GM18861 (cell line): ENCODE measurements at regions not wholly inside any gene's neighbourhood (a gene's known extent, or its start where the extent isn't known, plus 50 kb on each side); places are given as distances from the start of the nearest gene placed in this dataset.
"Not testable (repeated sequence)": the region's sequence is repeated elsewhere in the genome, so short reads cannot be mapped to it uniquely, and the experiment has no call there.

Experiments
- ATAC-seq: cut with Tn5 transposase; IDR thresholded peaks from one replicate; pipeline ENCODE4 v1.9.1; 2021; ENCODE audit not compliant: unreplicated experiment

DNA sequence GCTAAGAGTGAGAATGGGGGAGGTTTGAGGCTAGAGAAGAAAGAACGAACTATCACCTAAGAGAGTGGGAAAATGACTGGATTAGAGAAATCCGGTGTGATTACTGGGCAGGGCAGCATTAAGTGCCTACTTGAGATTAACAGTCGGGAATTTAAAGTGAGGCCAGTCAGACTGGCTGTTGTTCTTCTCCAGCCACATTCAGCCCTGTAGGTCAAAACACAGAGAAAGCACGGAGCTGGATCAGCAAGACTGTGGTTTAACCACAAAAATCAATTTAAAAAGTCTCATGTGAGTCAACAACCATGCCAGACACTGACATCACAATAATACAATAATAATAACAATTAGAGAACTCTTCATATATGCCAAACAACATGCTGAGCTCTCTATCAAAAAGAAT, 301.9 kb upstream of the SGK1 start:
- no peak for ATAC-seq

DNA sequence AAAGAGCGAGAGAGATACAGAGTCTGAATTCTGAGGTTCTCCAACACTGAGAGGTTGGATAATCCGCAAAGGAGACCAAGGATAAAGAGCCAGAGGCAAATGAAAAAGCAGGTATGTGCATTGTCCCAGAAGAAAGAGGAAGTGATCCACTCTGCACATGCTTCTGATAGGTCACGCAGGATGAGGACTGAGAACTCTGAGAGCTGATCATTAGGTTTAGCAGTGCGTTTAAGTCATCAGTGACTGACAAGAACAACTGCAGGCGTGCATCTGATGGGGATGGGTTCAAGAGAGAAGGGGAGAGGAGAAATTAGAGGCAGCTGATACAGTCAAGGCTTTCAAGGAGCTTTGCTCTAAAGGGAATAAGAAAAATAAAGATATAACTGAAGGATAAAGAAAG, 301.2 kb upstream of the SGK1 start:
- no peak for ATAC-seq

DNA sequence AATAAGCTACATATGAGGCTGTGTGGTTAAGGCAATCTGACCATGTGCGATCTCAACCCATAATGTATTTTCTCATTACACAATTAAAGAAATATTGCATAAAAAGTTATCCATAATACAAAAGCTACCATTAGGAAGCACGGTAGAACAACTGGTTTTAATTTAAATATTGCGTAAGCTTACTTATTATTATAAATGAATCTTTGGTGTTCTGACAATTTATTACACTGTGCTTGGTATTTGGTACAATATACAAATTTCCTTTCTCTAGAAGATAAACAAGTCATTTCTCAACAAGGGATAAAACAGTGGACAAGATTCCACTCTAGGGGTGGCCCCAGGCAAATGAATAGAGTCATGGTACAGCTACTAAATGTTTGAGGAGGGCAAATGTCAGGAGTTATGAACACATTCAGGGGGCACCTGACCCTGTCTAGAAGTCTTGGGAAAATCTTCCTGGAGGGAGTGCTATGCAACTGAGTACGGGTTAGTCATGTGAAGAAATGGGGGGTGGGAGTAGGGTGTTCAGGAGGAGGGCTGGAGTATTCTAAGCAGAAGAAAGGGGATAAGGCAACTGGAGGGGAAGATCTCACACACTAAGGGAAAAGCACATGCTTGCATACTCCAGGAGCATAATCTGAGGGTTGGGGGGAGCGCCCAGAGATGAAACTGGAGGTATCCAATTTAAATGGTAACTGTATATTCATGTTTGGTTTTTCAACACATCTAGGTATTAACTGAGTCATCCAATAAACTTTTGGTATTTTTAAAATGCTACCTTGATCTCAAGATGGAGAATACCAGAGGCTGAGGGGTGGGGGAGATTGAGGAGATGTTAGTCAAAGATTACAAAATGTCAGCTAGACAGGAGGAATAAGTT, 296.9 kb upstream of the SGK1 start:
- ATAC-seq: no peak

DNA sequence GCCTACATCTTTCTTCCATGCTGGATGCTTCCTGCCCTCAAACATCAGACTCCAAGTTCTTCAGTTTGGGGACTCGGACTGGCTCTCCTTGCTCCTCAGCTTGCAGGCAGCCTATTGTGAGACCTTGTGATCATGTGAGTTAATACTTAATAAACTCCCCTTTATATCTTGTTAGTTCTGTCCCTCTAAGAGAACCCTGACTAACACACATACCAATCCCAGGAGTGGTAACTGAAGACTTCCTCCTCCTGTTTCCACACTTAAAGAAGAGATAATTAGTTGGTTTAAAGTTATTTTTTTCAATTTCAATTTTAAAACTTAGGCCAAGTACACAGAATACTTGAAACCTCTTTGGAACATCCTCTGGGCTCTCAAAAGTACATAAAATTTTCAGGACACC, 294.2 kb upstream of the SGK1 start:
- not testable (repeated sequence) for ATAC-seq

DNA sequence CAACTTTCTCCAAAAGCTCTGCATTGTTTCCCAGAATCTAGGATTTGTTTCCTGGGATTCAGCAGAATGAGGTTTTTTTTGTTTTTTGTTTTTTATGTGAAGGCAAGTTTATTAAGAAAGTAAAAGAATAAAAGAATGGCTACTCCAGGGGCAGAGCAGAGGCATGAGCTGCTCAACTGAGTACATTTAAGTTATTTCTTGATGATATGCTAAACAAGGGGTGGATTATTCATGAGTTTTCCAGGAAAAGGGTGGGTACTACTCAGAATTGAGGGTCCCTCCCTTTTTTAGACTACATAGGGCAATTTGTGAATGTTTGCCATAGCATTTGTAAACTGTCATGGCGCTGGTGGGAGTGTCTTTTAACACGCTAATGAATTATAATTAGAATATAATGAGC, 292.5 kb upstream of the SGK1 start:
- ATAC-seq: no peak

GRCh38 chr6:134609716-134610261, 291.9 kb upstream of the SGK1 start:
- no peak for ATAC-seq

DNA sequence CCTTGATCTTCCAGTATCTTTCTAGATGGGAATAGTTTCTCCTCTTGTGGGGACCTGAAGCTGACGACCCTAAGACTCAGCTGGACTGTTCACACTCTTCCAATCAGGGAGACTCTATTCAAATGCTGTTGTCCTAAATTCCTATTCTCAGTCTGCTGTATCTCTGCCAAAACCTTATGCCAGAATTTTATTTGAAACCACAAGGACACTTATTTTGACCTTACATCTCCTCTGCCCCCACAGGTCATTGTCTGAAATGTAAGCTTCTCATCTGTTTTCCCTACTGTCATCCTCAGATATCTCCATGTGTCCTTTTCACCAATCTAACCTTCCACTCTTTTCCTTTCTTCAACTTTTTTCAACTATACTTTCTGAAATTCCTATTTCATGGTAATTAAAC, 289.5 kb upstream of the SGK1 start:
- no peak for ATAC-seq

GRCh38 chr6:134605034-134605433, 287.1 kb upstream of the SGK1 start:
- ATAC-seq: no peak

DNA sequence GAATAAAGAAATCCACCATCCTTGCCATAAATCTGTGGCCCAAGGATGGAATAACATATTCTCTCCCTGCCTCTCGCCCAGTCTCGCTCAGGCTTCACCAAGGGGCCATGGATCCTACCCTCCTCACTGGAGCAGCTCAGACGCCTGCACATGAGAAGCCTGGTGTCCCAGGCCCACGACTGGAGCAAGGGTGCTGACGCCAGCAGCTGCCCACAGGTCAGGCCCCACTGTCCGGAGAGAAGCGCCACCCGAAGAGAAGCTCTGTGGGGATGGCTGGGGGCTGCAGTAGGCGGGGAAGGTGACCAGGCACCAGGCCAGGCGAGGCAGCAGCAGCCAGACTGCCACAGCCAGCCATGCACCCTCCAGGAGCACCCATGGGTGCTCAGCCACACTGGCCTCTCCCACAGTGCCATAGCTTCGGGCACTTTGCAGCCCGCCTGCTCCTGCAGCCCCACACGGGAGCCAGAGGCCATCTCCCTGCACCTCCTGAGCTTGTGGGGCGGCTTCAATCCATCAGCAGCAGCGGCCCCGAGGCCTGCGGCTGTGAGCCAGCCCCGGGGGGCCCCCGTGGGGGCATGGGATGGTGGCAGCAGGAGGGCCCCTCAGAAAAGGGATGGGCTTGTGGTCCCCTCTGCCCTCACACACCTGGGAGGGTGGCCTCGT, 286.2 kb upstream of the SGK1 start:
- no peak for ATAC-seq

- no peak for ATAC-seq
Observed at GRCh38 chr6:134603561-134603960, 285.6 kb upstream of the SGK1 start.

GRCh38 chr6:134602123-134602522, 284.2 kb upstream of the SGK1 start:
- no peak for ATAC-seq

DNA sequence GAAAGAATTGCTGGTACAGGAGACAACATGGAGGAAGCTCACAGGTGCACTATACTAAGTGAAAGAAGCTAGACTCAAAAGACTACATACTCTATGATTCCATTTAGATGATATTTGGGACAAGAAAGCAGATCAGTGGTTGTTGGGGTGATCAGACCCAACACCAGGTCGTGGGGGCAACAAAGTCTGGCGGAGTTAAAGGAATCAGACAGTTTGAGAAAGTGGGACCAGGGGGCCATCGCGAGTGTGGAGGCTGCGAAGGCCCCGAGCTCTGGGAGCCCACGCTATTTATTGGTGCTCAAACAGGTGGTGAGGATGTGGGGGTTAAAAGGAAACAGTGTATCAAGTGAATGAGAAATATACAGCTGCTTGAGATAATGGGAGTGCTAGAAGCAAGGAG, 282.8 kb upstream of the SGK1 start:
- ATAC-seq: no peak

GRCh38 chr6:134599079-134599478, 281.2 kb upstream of the SGK1 start:
- no peak for ATAC-seq

DNA sequence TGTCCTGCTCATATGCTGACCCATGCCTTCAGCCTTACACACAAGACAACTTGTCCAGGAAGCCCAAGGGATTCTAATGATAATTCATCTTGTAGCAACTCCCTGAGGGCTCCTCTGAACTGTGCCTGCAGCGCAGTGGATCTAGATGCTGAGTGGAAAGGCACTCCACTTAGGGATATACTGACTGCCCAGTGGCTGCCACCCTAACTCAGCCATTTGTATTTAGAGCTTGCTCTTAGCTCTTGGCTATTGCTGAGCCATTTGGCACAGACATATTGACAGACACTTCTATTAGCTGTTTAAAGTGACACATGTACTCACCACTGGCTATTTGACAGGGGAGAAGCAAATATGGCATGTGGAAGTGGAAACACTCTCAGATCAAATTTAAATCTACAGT, 278.3 kb upstream of the SGK1 start:
- ATAC-seq: no peak

DNA sequence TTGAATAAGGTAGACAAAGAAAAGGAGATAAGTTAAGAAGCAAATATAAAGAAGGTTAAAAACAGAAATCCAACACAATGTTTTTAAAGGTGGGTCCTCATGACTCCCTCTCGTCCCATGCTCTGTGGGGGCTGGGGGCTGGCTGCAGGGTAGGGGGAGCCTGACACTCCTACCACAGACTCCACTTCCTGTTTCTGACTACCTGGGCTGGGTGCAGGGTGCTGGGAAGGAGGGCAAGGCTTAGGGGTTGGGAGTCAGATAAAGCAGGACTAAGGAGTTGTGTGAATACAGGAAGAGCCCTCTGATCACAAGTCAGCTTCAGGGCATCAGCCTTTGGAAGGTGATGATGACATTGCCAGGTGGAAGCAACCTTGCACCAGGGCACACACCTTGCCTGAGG, 277.0 kb upstream of the SGK1 start:
- ATAC-seq: no peak

GRCh38 chr6:134593887-134594286, 276.0 kb upstream of the SGK1 start:
- ATAC-seq: no peak

- no peak for ATAC-seq
Observed at GRCh38 chr6:134593442-134593841, 275.5 kb upstream of the SGK1 start.

DNA sequence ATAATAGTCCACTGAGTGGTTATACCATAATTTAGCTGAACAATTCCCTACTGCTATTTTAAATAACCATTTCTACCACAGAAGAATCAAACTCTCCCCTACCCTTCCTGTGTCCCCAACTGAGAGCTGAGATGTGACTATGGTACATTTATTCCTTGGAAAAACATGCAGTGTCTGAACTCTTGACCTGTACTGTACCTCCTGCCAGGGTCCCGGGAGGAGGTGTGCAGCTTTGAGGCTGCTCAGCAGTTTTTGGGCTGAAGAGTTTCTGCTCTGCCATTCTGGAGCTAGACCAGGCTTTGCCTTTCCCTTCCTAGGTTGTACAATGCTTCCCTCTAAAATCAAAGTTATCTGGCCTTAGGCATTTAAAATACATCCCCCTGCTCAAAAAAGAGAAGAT, 275.1 kb upstream of the SGK1 start:
- ATAC-seq: no peak

DNA sequence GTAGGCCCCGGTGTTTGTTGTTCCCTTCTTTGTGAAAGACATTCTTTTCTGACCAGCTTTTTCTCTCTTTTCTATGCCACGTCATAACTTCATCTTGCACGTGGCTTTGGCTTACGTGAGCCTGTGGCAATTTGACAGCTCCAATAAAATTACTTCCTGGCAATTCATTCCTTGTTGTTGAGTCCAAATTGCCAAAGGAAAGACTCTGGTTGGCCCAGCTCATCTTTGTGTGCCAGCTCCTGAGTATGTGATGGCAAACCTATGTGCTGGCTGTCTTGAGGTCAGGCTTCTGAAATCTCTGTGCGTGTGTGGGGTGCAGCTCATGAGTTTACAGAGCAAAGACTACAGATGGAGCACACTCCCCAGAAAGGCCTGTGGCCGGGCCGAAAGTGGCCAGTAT, 272.5 kb upstream of the SGK1 start:
- no peak for ATAC-seq

- no peak for ATAC-seq
Observed at GRCh38 chr6:134590004-134590403, 272.1 kb upstream of the SGK1 start.

DNA sequence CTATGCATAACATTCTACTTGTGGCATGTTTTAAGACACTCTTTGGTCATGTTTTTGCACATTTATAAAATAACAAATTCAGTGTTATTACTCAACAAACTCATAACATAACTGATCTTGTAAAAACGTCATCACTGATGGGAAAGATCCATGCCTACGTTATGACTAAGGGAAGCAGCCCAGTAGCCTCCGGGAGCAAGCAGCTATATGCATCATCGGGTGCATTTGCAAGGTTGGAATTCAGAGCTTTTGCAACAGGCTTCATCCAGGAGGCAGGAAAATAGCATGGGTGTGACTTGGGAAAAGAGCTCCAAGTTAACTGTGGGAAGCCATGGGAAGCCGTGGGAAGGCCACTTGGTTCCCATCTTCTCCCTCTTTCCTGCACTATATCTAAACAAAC, 271.6 kb upstream of the SGK1 start:
- no peak for ATAC-seq

GRCh38 chr6:134588267-134588666, 270.4 kb upstream of the SGK1 start:
- no peak for ATAC-seq
